Cerebellar nuclear complex (tissue), 1 donor: ENCODE measurements at regions not wholly inside any gene's neighbourhood (a gene's known extent, or its start where the extent isn't known, plus 50 kb on each side); places are given as distances from the start of the nearest gene placed in this dataset.

Experiments
- DNase-seq, 2 experiments: peaks; one replicate each; lab custom pipeline; 2025; lab: John Stamatoyannopoulos, UW

GRCh38 chr4:128601991-128602695 lies 207.4 kb upstream of the JADE1 start:
- DNase-seq = no peak

- no peak for DNase-seq
These were observed 208.3 kb upstream of the JADE1 start for GRCh38 chr4:128600996-128601871.

GRCh38 chr4:128600410-128600809 lies 209.1 kb upstream of the JADE1 start:
- DNase-seq = no peak

- no peak for DNase-seq
These were observed 212.0 kb upstream of the JADE1 start for GRCh38 chr4:128597500-128597899.

GRCh38 chr4:128596853-128597252 lies 212.6 kb upstream of the JADE1 start:
- no peak for DNase-seq

GRCh38 chr4:128596115-128596514 lies 213.4 kb upstream of the JADE1 start:
- no peak for DNase-seq

- DNase-seq = no peak
These were observed 218.0 kb upstream of the JADE1 start for GRCh38 chr4:128591482-128591881.

- DNase-seq = no peak
These were observed 218.7 kb upstream of the JADE1 start for GRCh38 chr4:128590773-128591172.

- DNase-seq = no peak
These were observed 219.3 kb upstream of the JADE1 start for GRCh38 chr4:128590034-128590740.

GRCh38 chr4:128589384-128589965 lies 220.0 kb upstream of the JADE1 start:
- no peak for DNase-seq

- no peak for DNase-seq
These were observed 222.1 kb upstream of the JADE1 start for GRCh38 chr4:128587382-128587781.

GRCh38 chr4:128583753-128584712 lies 225.5 kb upstream of the JADE1 start:
- no peak for DNase-seq

GRCh38 chr4:128582427-128582870 lies 227.1 kb upstream of the JADE1 start:
- DNase-seq = no peak

- DNase-seq = no peak
These were observed 230.2 kb upstream of the JADE1 start for GRCh38 chr4:128579154-128579853.

GRCh38 chr4:128574706-128575105 lies 234.8 kb upstream of the JADE1 start:
- DNase-seq = no peak

GRCh38 chr4:128573781-128574508 lies 235.6 kb upstream of the JADE1 start:
- DNase-seq = no peak

GRCh38 chr4:128572778-128573241 lies 236.7 kb upstream of the JADE1 start:
- no peak for DNase-seq

GRCh38 chr4:128571747-128572146 lies 237.8 kb upstream of the JADE1 start:
- DNase-seq = no peak

GRCh38 chr4:128570387-128570975 lies 239.0 kb upstream of the JADE1 start:
- DNase-seq = no peak
